Caco-2 (cell line): ENCODE measurements at regions not wholly inside any gene's neighbourhood (a gene's known extent, or its start where the extent isn't known, plus 50 kb on each side); places are given as distances from the start of the nearest gene placed in this dataset.

Experiments used
- BruUV-seq: library from RNA; stranded (reverse); fragments of 400-500 nt; replicated peaks from 2 replicates; lab custom pipeline; 2021; lab: Mats Ljungman, UMichigan
- CTCF ChIA-PET: fragments of 300-600 bp; sonication (Branson Sonifier 250); formaldehyde crosslinking; loops from one replicate; lab custom pipeline; 2022; ENCODE audit warnings: antibody characterized with exemption; lab: Charles Lee
- POLR2A ChIA-PET: fragments of 300-600 bp; sonication (Branson Sonifier 250); formaldehyde crosslinking; loops from one replicate; lab custom pipeline; 2022; ENCODE audit warnings: antibody characterized with exemption; lab: Charles Lee
- DNase-seq, 2 experiments: peaks; one replicate each; pipeline versions ENCODE4 v3.0.0 to v3.0.0-alpha.2; 2020 to 2022
- H3K27me3 ChIP-seq: replicated peaks from 2 replicates; pipeline ENCODE4 v1.6.0; 2011; ENCODE audit warnings: low read length; ENCODE audit not compliant: control insufficient read depth, insufficient read depth
- H3K36me3 ChIP-seq: 2 replicates; pipeline ENCODE4 v1.5.1; 2011; ENCODE audit warnings: low read length; ENCODE audit not compliant: control insufficient read depth, insufficient read depth
- H3K4me1 ChIP-seq: fragments of 250-450 bp; sonication (Bioruptor Pico); 2 replicates; pipeline ENCODE4 v1.5.1; 2020; ENCODE audit warnings: mild to moderate bottlenecking
- H3K4me3 ChIP-seq: 2 replicates; pipeline ENCODE4 v1.5.1; 2011; ENCODE audit warnings: low read depth, mild to moderate bottlenecking, control low read depth, low read length
- H3K9me3 ChIP-seq: fragments of 250-450 bp; sonication (Bioruptor Pico); 2 replicates; pipeline ENCODE4 v1.5.1; 2020; ENCODE audit warnings: mild to moderate bottlenecking, moderate library complexity
- H3K27ac Mint-ChIP-seq: one replicate; pipeline ENCODE4 v1.8.0; 2022; ENCODE audit warnings: mixed read lengths; ENCODE audit not compliant: unreplicated experiment
- H3K27me3 Mint-ChIP-seq: one replicate; pipeline ENCODE4 v1.8.0; 2022; ENCODE audit warnings: mixed read lengths; ENCODE audit not compliant: insufficient read depth, unreplicated experiment
- H3K36me3 Mint-ChIP-seq: one replicate; pipeline ENCODE4 v1.8.0; 2022; ENCODE audit warnings: mild to moderate bottlenecking, mixed read lengths; ENCODE audit not compliant: insufficient read depth, unreplicated experiment
- H3K4me1 Mint-ChIP-seq: one replicate; pipeline ENCODE4 v1.8.0; 2022; ENCODE audit warnings: low read depth, mixed read lengths; ENCODE audit not compliant: unreplicated experiment
- H3K4me3 Mint-ChIP-seq: one replicate; pipeline ENCODE4 v1.8.0; 2022; ENCODE audit warnings: mild to moderate bottlenecking, moderate library complexity, mixed read lengths; ENCODE audit not compliant: unreplicated experiment
- H3K9me3 Mint-ChIP-seq: one replicate; pipeline ENCODE4 v1.8.0; 2022; ENCODE audit warnings: mixed read lengths; ENCODE audit not compliant: unreplicated experiment
- CTCF ChIP-seq, 2 experiments: fragments of 200-600 bp in 1 of 2; IDR thresholded peaks; 1 replicate in 1 of 2; 2 replicates in 1 of 2; pipeline versions ENCODE4 v1.5.1 to v1.8.0; 2011 to 2022; ENCODE audit warnings: antibody characterized with exemption in 1 of 2, control low read depth in 1 of 2, inconsistent platforms in 1 of 2, low read depth in 1 of 2, low read length in 1 of 2, mild to moderate bottlenecking in 1 of 2, moderate library complexity in 1 of 2; ENCODE audit not compliant: insufficient read depth in 1 of 2, severe bottlenecking in 1 of 2, unreplicated experiment in 1 of 2
- intact Hi-C: fragments of 100-400 bp; cut with micrococcal nuclease; formaldehyde crosslinking; loops from one replicate; pipeline ENCODE4 v1.10.0; 2022; ENCODE audit not compliant: unreplicated experiment

- H3K4me1 Mint-ChIP-seq, result no peaks in the 10 kb centered on the region
- ChIA-PET CTCF (no interaction called here), POLR2A (no interaction called here)
- peaks cover 9% of the 10 kb centered on the region for H3K27me3 Mint-ChIP-seq
- H3K36me3 Mint-ChIP-seq, result no peaks in the 10 kb centered on the region
- no peak for TF ChIP-seq CTCF (IDR thresholded peaks at IDR 0.05; ENCODE audit: insufficient read depth in 1 of 2, low read depth in 1 of 2, low read length in 1 of 2, severe bottlenecking in 1 of 2, unreplicated experiment in 1 of 2)
- Histone ChIP-seq H3K27me3 (no peaks in the 10 kb centered on the region), H3K4me3 (no peak overlapping the region), H3K36me3 (no peaks in the 10 kb centered on the region), H3K9me3 (no peaks in the 10 kb centered on the region), H3K4me1 (no peaks in the 10 kb centered on the region)
- intact Hi-C loops, result no loop called here
- H3K9me3 Mint-ChIP-seq, result no peaks in the 10 kb centered on the region
- H3K4me3 Mint-ChIP-seq, result no peak overlapping the region
- DNase-seq, result no peak
- BruUV-seq, result no TSS peak
- H3K27ac Mint-ChIP-seq, result no peak overlapping the region
Observed at GRCh38 chr11:104529906-104530305, 366.0 kb upstream of the PDGFD start.

GRCh38 chr11:104529213-104529612, 365.3 kb upstream of the PDGFD start:
- Mint-ChIP-seq H3K27me3 (peaks cover 9% of the 10 kb centered on the region), H3K4me1 (no peaks in the 10 kb centered on the region), H3K27ac (no peak overlapping the region), H3K4me3 (no peak overlapping the region), H3K36me3 (no peaks in the 10 kb centered on the region), H3K9me3 (no peaks in the 10 kb centered on the region)
- no peaks in the 10 kb centered on the region for H3K9me3 ChIP-seq
- BruUV-seq, result no TSS peak
- POLR2A ChIA-PET, result no interaction called here
- no peaks in the 10 kb centered on the region for H3K27me3 ChIP-seq
- no peaks in the 10 kb centered on the region for H3K36me3 ChIP-seq
- no peak for TF ChIP-seq CTCF (IDR thresholded peaks at IDR 0.05; ENCODE audit: insufficient read depth in 1 of 2, low read depth in 1 of 2, low read length in 1 of 2, severe bottlenecking in 1 of 2, unreplicated experiment in 1 of 2)
- CTCF ChIA-PET, result no interaction called here
- no peaks in the 10 kb centered on the region for H3K4me1 ChIP-seq
- intact Hi-C loops, result no loop called here
- no peak for DNase-seq
- no peak overlapping the region for H3K4me3 ChIP-seq

- Mint-ChIP-seq H3K36me3 (no peaks in the 10 kb centered on the region), H3K27ac (no peak overlapping the region), H3K4me3 (no peak overlapping the region), H3K27me3 (peaks cover 7% of the 10 kb centered on the region), H3K9me3 (no peaks in the 10 kb centered on the region), H3K4me1 (no peaks in the 10 kb centered on the region)
- BruUV-seq, result no TSS peak
- Histone ChIP-seq H3K4me3 (no peak overlapping the region), H3K36me3 (no peaks in the 10 kb centered on the region), H3K27me3 (no peaks in the 10 kb centered on the region), H3K9me3 (no peaks in the 10 kb centered on the region), H3K4me1 (no peaks in the 10 kb centered on the region)
- no peak for TF ChIP-seq CTCF (IDR thresholded peaks at IDR 0.05; ENCODE audit: insufficient read depth in 1 of 2, low read depth in 1 of 2, low read length in 1 of 2, severe bottlenecking in 1 of 2, unreplicated experiment in 1 of 2)
- CTCF ChIA-PET, result no interaction called here
- intact Hi-C loops, result no loop called here
- POLR2A ChIA-PET, result no interaction called here
- DNase-seq, result no peak
Observed at GRCh38 chr11:104526006-104526405, 362.1 kb upstream of the PDGFD start.
